ENCODE measurements at regions not wholly inside any gene's neighbourhood (a gene's known extent, or its start where the extent isn't known, plus 50 kb on each side); places are given as distances from the start of the nearest gene placed in this dataset.

- no peak overlapping the region for H3K9ac ChIP-seq (ENCODE audit: low read depth in 1 of 2, low read length in 2 of 2)
- no peaks in the 10 kb centered on the region for H3K4me1 ChIP-seq (ENCODE audit: control insufficient read depth in 1 of 2, insufficient read depth in 2 of 2, low read length in 2 of 2)
- no peaks in the 10 kb centered on the region for H3K36me3 ChIP-seq (ENCODE audit: control insufficient read depth in 1 of 2, insufficient read depth in 2 of 2, low read length in 2 of 2)
- no peak overlapping the region for H3K4me3 ChIP-seq (ENCODE audit: low read depth in 1 of 2, low read length in 2 of 2)
- no peak overlapping the region for H3K27ac ChIP-seq (ENCODE audit: low read depth, low read length)
- no peaks in the 10 kb centered on the region for H3K27me3 ChIP-seq (ENCODE audit: control insufficient read depth in 1 of 2, insufficient read depth in 2 of 2, low read length in 2 of 2)
- H3K9me3 ChIP-seq (ENCODE audit: control insufficient read depth in 1 of 2, low read length in 2 of 2): no peaks in the 10 kb centered on the region
Measured at GRCh38 chr18:60812921-60813320, 440.3 kb upstream of the MC4R start.

GRCh38 chr18:60826346-60826745, 453.8 kb upstream of the MC4R start:
- no peaks in the 10 kb centered on the region for H3K9me3 ChIP-seq (ENCODE audit: control insufficient read depth in 1 of 2, low read length in 2 of 2)
- no peak overlapping the region for H3K27ac ChIP-seq (ENCODE audit: low read depth, low read length)
- H3K4me1 ChIP-seq (ENCODE audit: control insufficient read depth in 1 of 2, insufficient read depth in 2 of 2, low read length in 2 of 2): no peaks in the 10 kb centered on the region
- no peak overlapping the region for H3K9ac ChIP-seq (ENCODE audit: low read depth in 1 of 2, low read length in 2 of 2)
- no peak overlapping the region for H3K4me3 ChIP-seq (ENCODE audit: low read depth in 1 of 2, low read length in 2 of 2)
- no peaks in the 10 kb centered on the region for H3K27me3 ChIP-seq (ENCODE audit: control insufficient read depth in 1 of 2, insufficient read depth in 2 of 2, low read length in 2 of 2)
- H3K36me3 ChIP-seq (ENCODE audit: control insufficient read depth in 1 of 2, insufficient read depth in 2 of 2, low read length in 2 of 2): no peaks in the 10 kb centered on the region

DNA sequence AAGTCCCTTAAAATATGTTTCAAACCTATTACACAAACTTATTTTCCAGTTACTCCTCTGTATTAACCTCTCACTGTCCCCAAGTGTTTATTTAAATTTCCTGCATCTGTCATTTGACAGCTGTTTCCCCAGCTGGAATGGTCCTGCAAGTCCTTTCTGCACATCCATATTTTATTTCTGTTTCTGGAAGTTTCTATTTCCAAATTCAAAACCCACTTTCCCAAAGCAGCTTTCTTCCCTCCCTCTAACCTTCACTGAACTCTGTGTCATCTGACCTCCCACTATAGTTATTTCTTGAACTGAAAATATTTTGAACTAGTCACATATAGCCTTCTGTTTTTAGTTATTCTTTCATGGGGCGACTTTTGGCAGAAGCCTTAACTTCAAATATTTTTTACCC, 459.4 kb upstream of the MC4R start:
- H3K9me3 ChIP-seq (ENCODE audit: control insufficient read depth in 1 of 2, low read length in 2 of 2): no peaks in the 10 kb centered on the region
- H3K9ac ChIP-seq (ENCODE audit: low read depth in 1 of 2, low read length in 2 of 2): no peak overlapping the region
- H3K4me1 ChIP-seq (ENCODE audit: control insufficient read depth in 1 of 2, insufficient read depth in 2 of 2, low read length in 2 of 2): no peaks in the 10 kb centered on the region
- no peak overlapping the region for H3K27ac ChIP-seq (ENCODE audit: low read depth, low read length)
- no peaks in the 10 kb centered on the region for H3K27me3 ChIP-seq (ENCODE audit: control insufficient read depth in 1 of 2, insufficient read depth in 2 of 2, low read length in 2 of 2)
- no peaks in the 10 kb centered on the region for H3K36me3 ChIP-seq (ENCODE audit: control insufficient read depth in 1 of 2, insufficient read depth in 2 of 2, low read length in 2 of 2)
- H3K4me3 ChIP-seq (ENCODE audit: low read depth in 1 of 2, low read length in 2 of 2): no peak overlapping the region

DNA sequence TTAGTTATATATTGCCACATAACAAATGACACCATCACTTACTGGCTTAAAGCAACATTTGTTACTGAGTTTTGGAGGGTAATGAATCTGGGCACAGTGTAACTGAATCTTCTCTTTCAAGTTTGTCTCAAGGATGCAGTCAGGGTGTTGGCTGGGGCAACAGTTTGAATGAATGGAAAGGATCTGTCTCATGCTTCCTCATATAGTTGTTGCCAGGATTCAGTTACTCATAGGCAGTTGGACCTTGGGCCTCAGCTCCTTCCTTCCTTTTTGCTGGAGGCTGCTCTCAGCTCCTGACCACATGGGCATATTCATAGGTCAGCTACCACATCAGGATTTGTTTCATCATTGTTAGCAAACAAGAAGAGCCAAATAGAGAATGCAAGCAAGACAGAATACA, 466.1 kb upstream of the MC4R start:
- Histone ChIP-seq H3K27ac (ENCODE audit: low read depth, low read length) (no peak overlapping the region), H3K27me3 (ENCODE audit: control insufficient read depth in 1 of 2, insufficient read depth in 2 of 2, low read length in 2 of 2) (no peaks in the 10 kb centered on the region), H3K9me3 (ENCODE audit: control insufficient read depth in 1 of 2, low read length in 2 of 2) (no peaks in the 10 kb centered on the region), H3K9ac (ENCODE audit: low read depth in 1 of 2, low read length in 2 of 2) (no peak overlapping the region), H3K4me3 (ENCODE audit: low read depth in 1 of 2, low read length in 2 of 2) (no peak overlapping the region), H3K36me3 (ENCODE audit: control insufficient read depth in 1 of 2, insufficient read depth in 2 of 2, low read length in 2 of 2) (no peaks in the 10 kb centered on the region), H3K4me1 (ENCODE audit: control insufficient read depth in 1 of 2, insufficient read depth in 2 of 2, low read length in 2 of 2) (no peaks in the 10 kb centered on the region)

GRCh38 chr18:60846396-60846795, 473.8 kb upstream of the MC4R start:
- Histone ChIP-seq H3K4me1 (ENCODE audit: control insufficient read depth in 1 of 2, insufficient read depth in 2 of 2, low read length in 2 of 2) (no peaks in the 10 kb centered on the region), H3K27me3 (ENCODE audit: control insufficient read depth in 1 of 2, insufficient read depth in 2 of 2, low read length in 2 of 2) (no peaks in the 10 kb centered on the region), H3K27ac (ENCODE audit: low read depth, low read length) (no peak overlapping the region), H3K4me3 (ENCODE audit: low read depth in 1 of 2, low read length in 2 of 2) (no peak overlapping the region), H3K36me3 (ENCODE audit: control insufficient read depth in 1 of 2, insufficient read depth in 2 of 2, low read length in 2 of 2) (no peaks in the 10 kb centered on the region), H3K9ac (ENCODE audit: low read depth in 1 of 2, low read length in 2 of 2) (no peak overlapping the region), H3K9me3 (ENCODE audit: control insufficient read depth in 1 of 2, low read length in 2 of 2) (peaks cover 0 to 3% of the 10 kb centered on the region in 2 donors)

DNA sequence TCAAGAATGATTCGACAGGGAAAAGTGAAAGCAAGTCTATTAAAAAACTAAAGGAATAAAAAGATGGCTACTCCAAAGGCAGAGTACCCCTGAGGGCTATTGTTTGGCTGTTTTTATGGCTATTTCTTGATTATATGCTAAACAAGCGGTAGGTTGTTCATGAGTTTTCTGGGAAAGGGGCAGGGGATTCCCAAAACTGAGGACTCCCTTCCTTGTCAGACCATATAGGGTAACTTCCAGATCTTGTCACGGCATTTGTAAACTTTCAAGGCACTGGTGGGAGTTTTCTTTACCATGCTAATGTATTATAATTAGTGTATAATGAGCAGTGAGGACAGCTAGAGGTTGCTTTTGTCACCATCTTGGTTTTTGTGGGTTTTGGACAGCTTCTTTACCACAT, 474.9 kb upstream of the MC4R start:
- H3K27me3 ChIP-seq (ENCODE audit: control insufficient read depth in 1 of 2, insufficient read depth in 2 of 2, low read length in 2 of 2): no peaks in the 10 kb centered on the region

DNA sequence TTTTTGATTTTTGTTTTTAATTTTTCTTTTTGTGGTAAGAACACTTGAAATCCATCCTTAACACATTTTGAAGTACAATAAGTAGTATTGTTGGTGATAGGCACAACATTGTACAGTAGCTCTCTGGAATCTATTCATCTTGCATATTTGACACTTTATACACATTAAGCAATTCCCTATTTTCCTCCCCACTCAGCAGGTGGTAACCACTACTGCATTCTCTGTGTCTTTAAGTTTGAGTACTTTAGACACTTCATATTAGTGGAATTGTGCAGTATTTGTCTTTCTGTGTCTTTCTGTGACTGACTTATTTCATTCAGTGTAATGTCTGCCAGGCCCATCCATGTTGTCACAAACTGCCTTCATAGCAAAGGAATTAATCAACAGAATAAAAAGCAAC, 471.7 kb upstream of the CDH20 start:
- Histone ChIP-seq H3K9ac (ENCODE audit: low read depth in 1 of 2, low read length in 2 of 2) (no peak overlapping the region), H3K27ac (ENCODE audit: low read depth, low read length) (no peak overlapping the region), H3K4me1 (ENCODE audit: control insufficient read depth in 1 of 2, insufficient read depth in 2 of 2, low read length in 2 of 2) (no peaks in the 10 kb centered on the region), H3K27me3 (ENCODE audit: control insufficient read depth in 1 of 2, insufficient read depth in 2 of 2, low read length in 2 of 2) (no peaks in the 10 kb centered on the region), H3K36me3 (ENCODE audit: control insufficient read depth in 1 of 2, insufficient read depth in 2 of 2, low read length in 2 of 2) (no peaks in the 10 kb centered on the region), H3K4me3 (ENCODE audit: low read depth in 1 of 2, low read length in 2 of 2) (no peak overlapping the region), H3K9me3 (ENCODE audit: control insufficient read depth in 1 of 2, low read length in 2 of 2) (no peaks in the 10 kb centered on the region)

More for the DNA sequence above, 474.9 kb upstream of the MC4R start:
- H3K4me3 ChIP-seq (ENCODE audit: low read depth in 1 of 2, low read length in 2 of 2): no peak overlapping the region
- H3K27ac ChIP-seq (ENCODE audit: low read depth, low read length): no peak overlapping the region
- no peak overlapping the region for H3K9ac ChIP-seq (ENCODE audit: low read depth in 1 of 2, low read length in 2 of 2)
- H3K9me3 ChIP-seq (ENCODE audit: control insufficient read depth in 1 of 2, low read length in 2 of 2): peaks cover 0 to 5% of the 10 kb centered on the region in 2 donors
- no peaks in the 10 kb centered on the region for H3K4me1 ChIP-seq (ENCODE audit: control insufficient read depth in 1 of 2, insufficient read depth in 2 of 2, low read length in 2 of 2)
- H3K36me3 ChIP-seq (ENCODE audit: control insufficient read depth in 1 of 2, insufficient read depth in 2 of 2, low read length in 2 of 2): no peaks in the 10 kb centered on the region

DNA sequence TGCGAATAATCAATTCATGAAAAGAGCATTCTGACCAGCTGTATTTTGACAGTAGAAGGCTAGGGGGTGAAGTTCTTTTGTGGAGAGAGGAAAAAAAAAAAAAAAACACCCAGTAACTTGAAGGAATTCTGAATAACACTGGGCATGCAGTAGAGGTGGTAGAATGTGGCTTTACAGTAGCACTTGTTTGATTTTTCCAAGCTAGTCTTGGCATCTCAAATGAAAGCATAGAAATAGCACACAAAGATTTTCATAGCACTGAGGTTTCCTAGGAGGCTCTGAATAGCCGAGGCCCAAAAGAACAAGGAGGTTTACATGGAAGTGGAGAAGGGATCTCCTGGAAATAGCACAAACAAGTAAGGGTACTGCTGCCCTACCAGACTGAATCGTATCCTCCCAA, 470.2 kb upstream of the CDH20 start:
- H3K27ac ChIP-seq (ENCODE audit: low read depth, low read length): no peak overlapping the region
- H3K4me1 ChIP-seq (ENCODE audit: control insufficient read depth in 1 of 2, insufficient read depth in 2 of 2, low read length in 2 of 2): no peaks in the 10 kb centered on the region
- H3K27me3 ChIP-seq (ENCODE audit: control insufficient read depth in 1 of 2, insufficient read depth in 2 of 2, low read length in 2 of 2): no peaks in the 10 kb centered on the region
- H3K36me3 ChIP-seq (ENCODE audit: control insufficient read depth in 1 of 2, insufficient read depth in 2 of 2, low read length in 2 of 2): no peaks in the 10 kb centered on the region
- H3K9me3 ChIP-seq (ENCODE audit: control insufficient read depth in 1 of 2, low read length in 2 of 2): no peaks in the 10 kb centered on the region
- no peak overlapping the region for H3K9ac ChIP-seq (ENCODE audit: low read depth in 1 of 2, low read length in 2 of 2)
- no peak overlapping the region for H3K4me3 ChIP-seq (ENCODE audit: low read depth in 1 of 2, low read length in 2 of 2)

- Histone ChIP-seq H3K9ac (ENCODE audit: low read depth in 1 of 2, low read length in 2 of 2) (no peak overlapping the region), H3K9me3 (ENCODE audit: control insufficient read depth in 1 of 2, low read length in 2 of 2) (no peaks in the 10 kb centered on the region), H3K4me3 (ENCODE audit: low read depth in 1 of 2, low read length in 2 of 2) (no peak overlapping the region), H3K27ac (ENCODE audit: low read depth, low read length) (no peak overlapping the region), H3K27me3 (ENCODE audit: control insufficient read depth in 1 of 2, insufficient read depth in 2 of 2, low read length in 2 of 2) (no peaks in the 10 kb centered on the region), H3K36me3 (ENCODE audit: control insufficient read depth in 1 of 2, insufficient read depth in 2 of 2, low read length in 2 of 2) (no peaks in the 10 kb centered on the region), H3K4me1 (ENCODE audit: control insufficient read depth in 1 of 2, insufficient read depth in 2 of 2, low read length in 2 of 2) (no peaks in the 10 kb centered on the region)
Measured at GRCh38 chr18:60865801-60866200, 467.4 kb upstream of the CDH20 start.

DNA sequence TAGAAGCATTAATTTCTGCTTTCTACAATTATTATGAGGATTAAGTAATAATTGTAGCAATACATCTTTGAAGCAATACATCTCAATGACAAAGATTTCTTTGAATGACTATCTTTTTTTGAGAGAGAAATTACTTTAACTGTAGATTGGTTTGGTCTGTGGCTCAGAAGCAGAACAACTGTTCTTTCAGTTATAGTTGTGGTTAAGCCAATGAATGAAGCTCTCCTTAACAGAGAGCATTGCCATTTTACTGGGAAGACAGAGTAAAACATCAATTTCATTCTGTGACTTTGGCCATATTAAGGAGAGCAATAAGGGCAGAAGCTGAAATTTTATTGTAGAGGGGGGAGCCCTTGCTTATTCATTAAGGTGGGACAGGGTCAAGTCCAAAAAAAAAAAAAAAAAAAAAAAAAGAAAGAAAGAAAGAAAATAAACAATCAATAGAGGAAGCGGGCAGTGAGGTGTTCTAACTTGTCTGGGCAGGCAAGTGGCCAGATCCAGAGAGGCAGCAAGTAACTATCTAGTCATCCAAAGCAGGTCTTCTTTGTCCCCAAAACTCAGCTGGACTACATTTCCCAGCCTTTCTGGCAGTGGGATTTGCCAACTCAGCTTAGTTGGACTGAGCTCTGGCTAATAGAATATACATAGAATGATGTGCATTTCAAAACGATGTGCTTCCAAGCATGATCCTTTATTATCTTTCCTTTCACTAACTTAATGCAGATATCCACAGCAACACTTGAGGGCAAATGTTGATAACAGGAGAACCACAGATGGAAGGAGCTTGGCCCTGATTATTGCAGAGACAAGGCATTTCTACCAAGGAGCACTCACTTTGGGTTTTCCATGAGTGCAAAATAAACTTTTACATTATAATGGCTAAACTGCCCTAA, 462.7 kb upstream of the CDH20 start:
- Histone ChIP-seq H3K4me3 (ENCODE audit: low read depth in 1 of 2, low read length in 2 of 2) (no peak overlapping the region), H3K9me3 (ENCODE audit: control insufficient read depth in 1 of 2, low read length in 2 of 2) (no peaks in the 10 kb centered on the region), H3K27me3 (ENCODE audit: control insufficient read depth in 1 of 2, insufficient read depth in 2 of 2, low read length in 2 of 2) (no peaks in the 10 kb centered on the region), H3K9ac (ENCODE audit: low read depth in 1 of 2, low read length in 2 of 2) (no peak overlapping the region), H3K36me3 (ENCODE audit: control insufficient read depth in 1 of 2, insufficient read depth in 2 of 2, low read length in 2 of 2) (no peaks in the 10 kb centered on the region), H3K4me1 (ENCODE audit: control insufficient read depth in 1 of 2, insufficient read depth in 2 of 2, low read length in 2 of 2) (no peaks in the 10 kb centered on the region), H3K27ac (ENCODE audit: low read depth, low read length) (no peak overlapping the region)
